ENCODE measurements at regions not wholly inside any gene's neighbourhood (a gene's known extent, or its start where the extent isn't known, plus 50 kb on each side); places are given as distances from the start of the nearest gene placed in this dataset.
"Not testable (repeated sequence)": the region's sequence is repeated elsewhere in the genome, so short reads cannot be mapped to it uniquely, and the experiment has no call there.

GRCh38 chr9:40991100-40991740 lies 137.3 kb downstream of the FOXD4L6 start:
- Mint-ChIP-seq H3K36me3 (peaks cover 22 to 25% of the 10 kb centered on the region in 2 donors), H3K4me1 (peaks cover 15 to 25% (median 17%) of the 10 kb centered on the region in 4 donors)
- DNase-seq; H3K27me3 ChIP-seq (ENCODE audit: insufficient read depth, low read length); intact Hi-C loops (cut with micrococcal nuclease); H3K4me3 Mint-ChIP-seq; H3K9me3 ChIP-seq (ENCODE audit: control insufficient read depth in 1 of 2, low read length in 2 of 2); H3K36me3 ChIP-seq (ENCODE audit: insufficient read depth, low read length); H3K27ac Mint-ChIP-seq; H3K27me3 Mint-ChIP-seq; H3K9me3 Mint-ChIP-seq: not testable (repeated sequence)
- POLR2A ChIA-PET (ENCODE audit: partially characterized antibody), result interaction anchor here (1.4 to 1.7 kb wide), 3 partner anchors 9 to 73 kb away, joined by 4 to 5 read pairs (median 5); no protein-coding TSS in a partner anchor
- CTCF ChIA-PET (ENCODE audit: partially characterized antibody), result interaction anchor here (1.2 to 1.7 kb wide), 4 partner anchors 10 to 83 kb away, joined by 3 to 5 read pairs (median 4); no protein-coding TSS in a partner anchor
- peak overlapping the region; percentile 93 for H3K27ac ChIP-seq (ENCODE audit: low read depth, low read length)
- peak overlapping the region; percentile 47 to 98 for H3K4me3 ChIP-seq (ENCODE audit: low read length in 2 of 2)
- peaks cover 33% of the 10 kb centered on the region for H3K4me1 ChIP-seq (ENCODE audit: insufficient read depth, low read length)

GRCh38 chr9:40986332-40986731 lies 142.1 kb downstream of the FOXD4L6 start:
- H3K4me1 ChIP-seq (ENCODE audit: insufficient read depth, low read length); H3K9me3 Mint-ChIP-seq; H3K27me3 Mint-ChIP-seq; H3K4me3 ChIP-seq (ENCODE audit: low read length in 2 of 2); CTCF ChIA-PET (ENCODE audit: partially characterized antibody); DNase-seq; H3K27ac Mint-ChIP-seq; H3K9me3 ChIP-seq (ENCODE audit: control insufficient read depth in 1 of 2, low read length in 2 of 2); intact Hi-C loops (cut with micrococcal nuclease); H3K36me3 ChIP-seq (ENCODE audit: insufficient read depth, low read length); POLR2A ChIA-PET (ENCODE audit: partially characterized antibody); H3K27ac ChIP-seq (ENCODE audit: low read depth, low read length); H3K27me3 ChIP-seq (ENCODE audit: insufficient read depth, low read length); H3K4me1 Mint-ChIP-seq; H3K4me3 Mint-ChIP-seq: not testable (repeated sequence)
- peaks cover 7 to 13% of the 10 kb centered on the region in 2 donors for H3K36me3 Mint-ChIP-seq

DNA sequence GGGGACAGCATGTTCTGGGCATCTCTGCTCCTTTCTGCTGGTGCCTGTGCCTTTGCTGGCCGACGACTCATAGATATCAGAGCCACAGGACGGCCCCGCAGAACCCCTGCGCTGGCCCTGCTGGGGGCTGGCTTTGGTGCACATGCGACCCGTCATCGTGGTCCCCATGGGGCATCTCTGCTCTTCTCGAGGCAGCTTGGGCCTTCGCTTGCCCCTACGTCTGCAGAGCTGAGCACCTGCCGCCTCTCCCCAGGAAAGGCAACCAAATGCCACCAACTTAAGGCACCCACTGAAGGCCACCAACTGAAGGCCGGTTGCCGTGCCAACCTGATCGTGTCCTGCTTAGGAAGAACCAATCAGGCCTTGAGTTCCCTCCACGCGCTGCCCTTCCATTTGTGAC lies 153.1 kb downstream of the FOXD4L6 start:
- H3K9me3 ChIP-seq (ENCODE audit: control insufficient read depth in 1 of 2, low read length in 2 of 2); H3K27me3 ChIP-seq (ENCODE audit: insufficient read depth, low read length); H3K4me1 ChIP-seq (ENCODE audit: insufficient read depth, low read length); DNase-seq; H3K27ac Mint-ChIP-seq; H3K27me3 Mint-ChIP-seq; H3K9me3 Mint-ChIP-seq; CTCF ChIA-PET (ENCODE audit: partially characterized antibody); H3K36me3 ChIP-seq (ENCODE audit: insufficient read depth, low read length); H3K27ac ChIP-seq (ENCODE audit: low read depth, low read length); H3K4me3 Mint-ChIP-seq; H3K4me3 ChIP-seq (ENCODE audit: low read length in 2 of 2); intact Hi-C loops (cut with micrococcal nuclease); POLR2A ChIA-PET (ENCODE audit: partially characterized antibody): not testable (repeated sequence)
- Mint-ChIP-seq H3K36me3 (peaks cover 1 to 25% of the 10 kb centered on the region in 2 donors), H3K4me1 (peaks cover 0 to 10% (median 3%) of the 10 kb centered on the region in 4 donors)

DNA sequence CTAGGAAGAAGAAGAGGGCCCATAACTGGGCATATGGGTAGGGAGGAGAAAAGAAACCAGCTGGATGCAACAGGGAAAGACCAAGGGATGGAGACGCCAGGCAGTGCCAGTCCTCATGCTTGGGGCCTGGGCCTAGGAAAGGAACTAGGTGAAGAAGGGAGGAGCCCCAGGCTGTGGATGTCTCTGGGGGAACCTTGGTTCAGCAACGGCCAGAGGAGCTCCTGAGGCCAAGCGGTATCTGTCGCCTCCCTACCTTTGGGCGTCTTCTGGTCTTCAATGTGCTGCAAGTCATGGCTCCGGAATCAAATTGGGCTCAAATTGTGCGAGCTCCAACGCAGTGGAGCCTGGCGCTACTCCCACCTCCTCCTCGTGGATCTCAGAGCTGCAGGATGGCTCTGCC lies 153.6 kb downstream of the FOXD4L6 start:
- H3K9me3 ChIP-seq (ENCODE audit: control insufficient read depth in 1 of 2, low read length in 2 of 2); intact Hi-C loops (cut with micrococcal nuclease); H3K36me3 ChIP-seq (ENCODE audit: insufficient read depth, low read length); H3K4me3 ChIP-seq (ENCODE audit: low read length in 2 of 2); H3K27me3 ChIP-seq (ENCODE audit: insufficient read depth, low read length); POLR2A ChIA-PET (ENCODE audit: partially characterized antibody); H3K4me3 Mint-ChIP-seq; H3K27ac ChIP-seq (ENCODE audit: low read depth, low read length); H3K27me3 Mint-ChIP-seq; H3K9me3 Mint-ChIP-seq; CTCF ChIA-PET (ENCODE audit: partially characterized antibody); H3K4me1 Mint-ChIP-seq; H3K27ac Mint-ChIP-seq; H3K4me1 ChIP-seq (ENCODE audit: insufficient read depth, low read length): not testable (repeated sequence)
- DNase-seq, result peak in 1 of 5 donors; percentile 37
- peaks cover 1 to 25% of the 10 kb centered on the region in 2 donors for H3K36me3 Mint-ChIP-seq

DNA sequence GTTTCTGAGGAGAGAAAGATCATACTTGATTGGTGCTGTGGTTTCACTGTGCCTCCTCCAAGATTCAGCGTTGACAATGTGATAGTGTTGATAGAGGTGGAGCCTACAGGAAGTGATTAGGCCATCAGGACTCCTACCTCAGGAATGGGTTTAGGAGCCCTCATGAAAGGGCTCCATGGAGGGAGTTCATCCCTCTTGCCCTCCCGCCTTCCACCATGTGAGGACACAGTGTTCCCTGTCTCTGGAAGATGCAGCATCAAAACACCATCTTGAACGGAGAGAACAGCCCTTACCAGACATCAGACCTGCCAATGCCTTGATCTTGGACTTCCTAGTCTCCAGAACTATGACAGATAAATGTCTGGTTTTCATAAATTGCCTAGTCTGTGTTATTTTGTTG lies 156.7 kb downstream of the FOXD4L6 start:
- H3K36me3 Mint-ChIP-seq, result peaks cover 1 to 12% of the 10 kb centered on the region in 2 donors
- H3K9me3 ChIP-seq (ENCODE audit: control insufficient read depth in 1 of 2, low read length in 2 of 2); DNase-seq; H3K4me1 Mint-ChIP-seq; H3K4me3 ChIP-seq (ENCODE audit: low read length in 2 of 2); H3K27me3 Mint-ChIP-seq; CTCF ChIA-PET (ENCODE audit: partially characterized antibody); H3K4me1 ChIP-seq (ENCODE audit: insufficient read depth, low read length); POLR2A ChIA-PET (ENCODE audit: partially characterized antibody); H3K27ac Mint-ChIP-seq; H3K4me3 Mint-ChIP-seq; intact Hi-C loops (cut with micrococcal nuclease); H3K36me3 ChIP-seq (ENCODE audit: insufficient read depth, low read length); H3K27ac ChIP-seq (ENCODE audit: low read depth, low read length); H3K9me3 Mint-ChIP-seq; H3K27me3 ChIP-seq (ENCODE audit: insufficient read depth, low read length): not testable (repeated sequence)

- H3K9me3 Mint-ChIP-seq; H3K4me3 ChIP-seq (ENCODE audit: low read length in 2 of 2); H3K4me1 Mint-ChIP-seq; DNase-seq; CTCF ChIA-PET (ENCODE audit: partially characterized antibody); POLR2A ChIA-PET (ENCODE audit: partially characterized antibody); H3K27me3 Mint-ChIP-seq; intact Hi-C loops (cut with micrococcal nuclease); H3K27ac Mint-ChIP-seq; H3K4me3 Mint-ChIP-seq; H3K27me3 ChIP-seq (ENCODE audit: insufficient read depth, low read length); H3K27ac ChIP-seq (ENCODE audit: low read depth, low read length); H3K4me1 ChIP-seq (ENCODE audit: insufficient read depth, low read length); H3K36me3 ChIP-seq (ENCODE audit: insufficient read depth, low read length); H3K9me3 ChIP-seq (ENCODE audit: control insufficient read depth in 1 of 2, low read length in 2 of 2): not testable (repeated sequence)
- peaks cover 1 to 12% of the 10 kb centered on the region in 2 donors for H3K36me3 Mint-ChIP-seq
These were observed 158.1 kb downstream of the FOXD4L6 start for GRCh38 chr9:40970340-40970739.

- H3K27me3 Mint-ChIP-seq; DNase-seq; intact Hi-C loops (cut with micrococcal nuclease); H3K27ac Mint-ChIP-seq; H3K9me3 ChIP-seq (ENCODE audit: control insufficient read depth in 1 of 2, low read length in 2 of 2); H3K4me3 ChIP-seq (ENCODE audit: low read length in 2 of 2); H3K27me3 ChIP-seq (ENCODE audit: insufficient read depth, low read length); H3K27ac ChIP-seq (ENCODE audit: low read depth, low read length); H3K4me3 Mint-ChIP-seq; POLR2A ChIA-PET (ENCODE audit: partially characterized antibody); H3K36me3 Mint-ChIP-seq; H3K4me1 Mint-ChIP-seq; H3K9me3 Mint-ChIP-seq; CTCF ChIA-PET (ENCODE audit: partially characterized antibody); H3K36me3 ChIP-seq (ENCODE audit: insufficient read depth, low read length); H3K4me1 ChIP-seq (ENCODE audit: insufficient read depth, low read length): not testable (repeated sequence)
These were observed 166.0 kb downstream of the FOXD4L6 start for GRCh38 chr9:40962461-40962860.

All from CD4-positive, alpha-beta memory T cell (primary cell).